ENCODE measurements at regions not wholly inside any gene's neighbourhood (a gene's known extent, or its start where the extent isn't known, plus 50 kb on each side); places are given as distances from the start of the nearest gene placed in this dataset.

GRCh38 chr6:141426400-141426980, 706.2 kb upstream of the GJE1 start:
- H3K27me3 Mint-ChIP-seq (ENCODE audit: low read depth): no peaks in the 10 kb centered on the region
- no peak overlapping the region for H3K4me3 Mint-ChIP-seq
- ChIA-PET POLR2A (no interaction called here), CTCF (no interaction called here)
- no peaks in the 10 kb centered on the region for H3K4me1 Mint-ChIP-seq (ENCODE audit: low read depth)
- no peak overlapping the region for H3K27ac Mint-ChIP-seq
- peaks cover 19% of the 10 kb centered on the region for H3K9me3 Mint-ChIP-seq (ENCODE audit: insufficient read depth)
- ATAC-seq (no peak), DNase-seq (no peak)
- no peaks in the 10 kb centered on the region for H3K36me3 Mint-ChIP-seq (ENCODE audit: low read depth)

- ChIA-PET POLR2A (no interaction called here), CTCF (no interaction called here)
- H3K4me1 Mint-ChIP-seq (ENCODE audit: low read depth): no peaks in the 10 kb centered on the region
- no peak overlapping the region for H3K27ac Mint-ChIP-seq
- H3K27me3 Mint-ChIP-seq (ENCODE audit: low read depth): no peaks in the 10 kb centered on the region
- no peaks in the 10 kb centered on the region for H3K36me3 Mint-ChIP-seq (ENCODE audit: low read depth)
- no peak for ATAC-seq
- no peak overlapping the region for H3K4me3 Mint-ChIP-seq
- DNase-seq: no peak
- peaks cover 13% of the 10 kb centered on the region for H3K9me3 Mint-ChIP-seq (ENCODE audit: insufficient read depth)
Measured at GRCh38 chr6:141421378-141421777, 711.3 kb upstream of the GJE1 start.

DNA sequence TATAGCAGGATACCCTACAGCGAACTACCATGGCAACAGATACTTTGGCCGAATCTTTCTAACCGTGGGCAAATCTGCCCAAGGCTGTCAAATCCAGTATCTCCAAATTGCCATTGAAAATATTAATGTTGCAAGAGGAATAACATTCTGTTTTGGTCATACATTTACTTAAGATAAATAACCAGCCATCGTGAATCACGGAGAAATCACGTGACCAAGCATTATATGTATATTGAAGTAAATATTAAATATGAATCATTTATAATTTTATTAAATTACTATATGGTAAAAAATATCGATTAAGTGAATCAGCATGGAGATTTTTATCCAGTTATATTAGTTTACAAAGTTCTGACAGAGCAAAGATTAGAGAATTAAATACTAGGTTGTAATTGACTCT, 714.6 kb upstream of the GJE1 start:
- H3K27me3 Mint-ChIP-seq (ENCODE audit: low read depth): no peaks in the 10 kb centered on the region
- no peak for DNase-seq
- CTCF ChIA-PET: no interaction called here
- no peak overlapping the region for H3K27ac Mint-ChIP-seq
- ATAC-seq: no peak
- no peak overlapping the region for H3K4me3 Mint-ChIP-seq
- H3K36me3 Mint-ChIP-seq (ENCODE audit: low read depth): no peaks in the 10 kb centered on the region
- H3K4me1 Mint-ChIP-seq (ENCODE audit: low read depth): no peaks in the 10 kb centered on the region
- POLR2A ChIA-PET: no interaction called here
- no peaks in the 10 kb centered on the region for H3K9me3 Mint-ChIP-seq (ENCODE audit: insufficient read depth)

DNA sequence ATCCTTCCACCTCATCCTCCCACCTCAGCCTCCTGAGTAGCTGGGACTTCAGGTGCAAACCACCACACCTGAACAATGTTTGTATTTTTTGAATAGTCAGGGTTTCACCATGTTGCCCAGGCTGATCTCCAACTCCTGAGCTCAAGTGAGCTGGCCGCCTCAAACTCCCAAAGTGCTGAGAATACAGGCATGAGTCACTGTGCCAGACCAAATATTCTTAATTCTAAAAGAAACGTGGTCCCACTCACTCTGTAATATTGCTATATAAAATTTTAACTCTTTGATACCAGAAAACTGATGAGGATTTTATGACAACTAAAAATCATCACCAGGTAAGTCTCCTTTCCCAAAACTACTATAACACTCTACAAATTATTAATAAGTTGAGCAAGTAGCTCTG, 716.8 kb upstream of the GJE1 start:
- CTCF ChIA-PET: no interaction called here
- Mint-ChIP-seq H3K27ac (no peak overlapping the region), H3K9me3 (ENCODE audit: insufficient read depth) (no peaks in the 10 kb centered on the region), H3K4me1 (ENCODE audit: low read depth) (no peaks in the 10 kb centered on the region), H3K27me3 (ENCODE audit: low read depth) (no peaks in the 10 kb centered on the region), H3K4me3 (no peak overlapping the region), H3K36me3 (ENCODE audit: low read depth) (no peaks in the 10 kb centered on the region)
- ATAC-seq: no peak
- POLR2A ChIA-PET: no interaction called here
- no peak for DNase-seq

DNA sequence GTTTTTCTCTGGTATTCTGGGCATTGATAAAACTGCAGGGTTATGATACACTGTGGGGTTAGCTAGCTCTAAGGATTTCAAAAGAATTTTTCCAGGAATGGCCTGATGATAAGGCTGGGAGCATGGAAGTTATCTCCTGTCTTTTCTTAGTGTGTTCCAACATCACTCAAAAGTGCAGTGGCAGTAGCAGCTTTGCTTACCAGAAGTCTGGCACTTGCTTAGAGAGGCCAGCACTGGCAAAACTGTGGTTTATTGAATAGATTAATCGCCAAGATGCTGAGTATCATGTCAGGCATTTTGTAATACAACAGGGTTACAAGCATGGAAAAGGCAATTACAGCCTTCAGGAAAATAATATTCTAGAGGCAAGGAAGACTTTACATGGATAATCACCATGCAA, 719.5 kb upstream of the GJE1 start:
- no peak overlapping the region for H3K27ac Mint-ChIP-seq
- ATAC-seq (no peak), DNase-seq (no peak)
- H3K36me3 Mint-ChIP-seq (ENCODE audit: low read depth): no peaks in the 10 kb centered on the region
- no peak overlapping the region for H3K4me3 Mint-ChIP-seq
- CTCF ChIA-PET: no interaction called here
- peaks cover 13% of the 10 kb centered on the region for H3K9me3 Mint-ChIP-seq (ENCODE audit: insufficient read depth)
- POLR2A ChIA-PET: no interaction called here
- no peaks in the 10 kb centered on the region for H3K27me3 Mint-ChIP-seq (ENCODE audit: low read depth)
- H3K4me1 Mint-ChIP-seq (ENCODE audit: low read depth): no peaks in the 10 kb centered on the region

GRCh38 chr6:141406761-141407160, 726.0 kb upstream of the GJE1 start:
- H3K36me3 Mint-ChIP-seq (ENCODE audit: low read depth): peaks cover 2% of the 10 kb centered on the region
- POLR2A ChIA-PET: no interaction called here
- ATAC-seq: no peak
- no peak for DNase-seq
- H3K4me3 Mint-ChIP-seq: no peak overlapping the region
- CTCF ChIA-PET: no interaction called here
- no peak overlapping the region for H3K27ac Mint-ChIP-seq
- peaks cover 18% of the 10 kb centered on the region for H3K4me1 Mint-ChIP-seq (ENCODE audit: low read depth)
- H3K9me3 Mint-ChIP-seq (ENCODE audit: insufficient read depth): peaks cover 13% of the 10 kb centered on the region
- H3K27me3 Mint-ChIP-seq (ENCODE audit: low read depth): no peaks in the 10 kb centered on the region

- ATAC-seq (no peak), DNase-seq (no peak)
- H3K4me3 Mint-ChIP-seq: no peak overlapping the region
- CTCF ChIA-PET: no interaction called here
- H3K4me1 Mint-ChIP-seq (ENCODE audit: low read depth): peaks cover 18% of the 10 kb centered on the region
- peaks cover 5% of the 10 kb centered on the region for H3K9me3 Mint-ChIP-seq (ENCODE audit: insufficient read depth)
- POLR2A ChIA-PET: no interaction called here
- no peaks in the 10 kb centered on the region for H3K27me3 Mint-ChIP-seq (ENCODE audit: low read depth)
- peaks cover 2% of the 10 kb centered on the region for H3K36me3 Mint-ChIP-seq (ENCODE audit: low read depth)
- H3K27ac Mint-ChIP-seq: no peak overlapping the region
Measured at GRCh38 chr6:141403827-141404226, 728.9 kb upstream of the GJE1 start.

DNA sequence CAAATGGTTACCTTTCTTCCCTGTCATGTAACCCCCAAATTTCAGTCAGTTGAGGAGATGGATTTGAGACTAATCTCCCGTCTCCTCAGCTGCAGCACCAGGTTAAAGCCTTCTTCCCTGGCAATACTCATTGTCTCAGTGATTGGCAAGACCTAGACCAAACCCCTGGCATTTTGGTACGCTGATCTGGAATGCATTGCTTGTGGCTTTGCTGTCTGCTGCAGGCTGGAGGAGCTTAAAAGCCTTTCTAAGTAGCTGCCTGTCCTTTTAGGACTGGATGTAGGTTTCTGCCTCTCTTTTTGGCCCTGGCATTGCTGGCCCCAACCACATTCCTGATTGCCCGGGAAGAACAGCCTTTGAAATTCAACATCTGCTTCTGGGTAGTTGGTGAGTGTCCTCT, 729.6 kb upstream of the GJE1 start:
- H3K9me3 Mint-ChIP-seq (ENCODE audit: insufficient read depth): no peaks in the 10 kb centered on the region
- peaks cover 2% of the 10 kb centered on the region for H3K36me3 Mint-ChIP-seq (ENCODE audit: low read depth)
- H3K27me3 Mint-ChIP-seq (ENCODE audit: low read depth): no peaks in the 10 kb centered on the region
- ATAC-seq (peak; percentile 8), DNase-seq (no peak)
- ChIA-PET CTCF (no interaction called here), POLR2A (no interaction called here)
- no peak overlapping the region for H3K4me3 Mint-ChIP-seq
- no peak overlapping the region for H3K27ac Mint-ChIP-seq
- H3K4me1 Mint-ChIP-seq (ENCODE audit: low read depth): peaks cover 18% of the 10 kb centered on the region

DNA sequence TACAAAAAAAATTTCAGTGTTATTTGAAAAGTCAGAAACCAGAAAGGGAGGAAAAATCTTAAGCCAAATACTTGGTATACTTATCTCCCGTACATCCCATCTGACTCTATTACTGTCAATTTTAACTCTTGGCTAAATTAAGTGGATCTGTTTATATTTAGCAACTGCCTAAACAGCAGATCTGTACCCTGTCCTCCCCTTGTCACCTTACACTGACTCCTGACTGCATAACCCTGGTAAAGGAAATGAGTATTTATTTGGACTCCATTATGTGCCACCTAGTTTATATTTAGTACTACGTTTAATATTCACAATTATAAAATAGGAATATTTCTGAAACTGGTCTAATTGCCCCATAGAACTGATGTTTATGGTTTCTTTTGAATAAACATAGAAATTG, 730.2 kb upstream of the GJE1 start:
- H3K4me3 Mint-ChIP-seq: no peak overlapping the region

GRCh38 chr6:141401851-141402250, 730.9 kb upstream of the GJE1 start:
- no peaks in the 10 kb centered on the region for H3K36me3 Mint-ChIP-seq (ENCODE audit: low read depth)
- no peaks in the 10 kb centered on the region for H3K9me3 Mint-ChIP-seq (ENCODE audit: insufficient read depth)
- no peak overlapping the region for H3K4me3 Mint-ChIP-seq
- POLR2A ChIA-PET: no interaction called here
- CTCF ChIA-PET: no interaction called here
- H3K4me1 Mint-ChIP-seq (ENCODE audit: low read depth): peaks cover 18% of the 10 kb centered on the region
- no peak for DNase-seq
- H3K27me3 Mint-ChIP-seq (ENCODE audit: low read depth): no peaks in the 10 kb centered on the region
- ATAC-seq: no peak
- no peak overlapping the region for H3K27ac Mint-ChIP-seq

More for the DNA sequence above, 730.2 kb upstream of the GJE1 start:
- DNase-seq (no peak), ATAC-seq (no peak)
- H3K4me1 Mint-ChIP-seq (ENCODE audit: low read depth): peaks cover 18% of the 10 kb centered on the region
- H3K27me3 Mint-ChIP-seq (ENCODE audit: low read depth): no peaks in the 10 kb centered on the region
- no peaks in the 10 kb centered on the region for H3K36me3 Mint-ChIP-seq (ENCODE audit: low read depth)
- no peak overlapping the region for H3K27ac Mint-ChIP-seq
- CTCF ChIA-PET: no interaction called here
- H3K9me3 Mint-ChIP-seq (ENCODE audit: insufficient read depth): no peaks in the 10 kb centered on the region
- POLR2A ChIA-PET: no interaction called here

DNA sequence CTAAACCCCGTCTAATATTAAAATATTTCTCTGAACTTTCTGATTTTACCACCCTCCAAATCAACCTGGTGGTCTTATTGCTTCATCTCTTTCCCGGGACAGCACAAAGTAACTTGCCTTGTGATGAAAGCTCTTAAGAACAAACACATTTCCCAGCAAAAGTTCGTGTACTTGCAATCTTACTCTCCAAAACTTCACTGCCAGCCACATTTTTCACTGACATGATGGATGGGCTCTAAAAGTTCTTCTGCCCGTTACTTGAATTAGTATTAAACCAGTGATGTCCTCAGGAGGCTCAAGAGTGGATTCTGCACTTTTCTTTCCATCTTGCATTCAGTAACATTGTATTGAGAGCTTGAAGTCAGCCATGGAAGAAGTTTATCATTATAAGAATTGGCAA, 731.6 kb upstream of the GJE1 start:
- no peaks in the 10 kb centered on the region for H3K36me3 Mint-ChIP-seq (ENCODE audit: low read depth)
- DNase-seq (no peak), ATAC-seq (no peak)
- no peaks in the 10 kb centered on the region for H3K9me3 Mint-ChIP-seq (ENCODE audit: insufficient read depth)
- ChIA-PET POLR2A (no interaction called here), CTCF (no interaction called here)
- H3K27ac Mint-ChIP-seq: no peak overlapping the region
- peaks cover 18% of the 10 kb centered on the region for H3K4me1 Mint-ChIP-seq (ENCODE audit: low read depth)
- no peaks in the 10 kb centered on the region for H3K27me3 Mint-ChIP-seq (ENCODE audit: low read depth)
- H3K4me3 Mint-ChIP-seq: no peak overlapping the region

GRCh38 chr6:141398949-141399348, 733.8 kb upstream of the GJE1 start:
- H3K27ac Mint-ChIP-seq: no peak overlapping the region
- H3K27me3 Mint-ChIP-seq (ENCODE audit: low read depth): no peaks in the 10 kb centered on the region
- DNase-seq (no peak), ATAC-seq (no peak)
- no peak overlapping the region for H3K4me3 Mint-ChIP-seq
- no peaks in the 10 kb centered on the region for H3K9me3 Mint-ChIP-seq (ENCODE audit: insufficient read depth)
- H3K4me1 Mint-ChIP-seq (ENCODE audit: low read depth): peaks cover 18% of the 10 kb centered on the region
- H3K36me3 Mint-ChIP-seq (ENCODE audit: low read depth): no peaks in the 10 kb centered on the region
- ChIA-PET CTCF (no interaction called here), POLR2A (no interaction called here)

DNA sequence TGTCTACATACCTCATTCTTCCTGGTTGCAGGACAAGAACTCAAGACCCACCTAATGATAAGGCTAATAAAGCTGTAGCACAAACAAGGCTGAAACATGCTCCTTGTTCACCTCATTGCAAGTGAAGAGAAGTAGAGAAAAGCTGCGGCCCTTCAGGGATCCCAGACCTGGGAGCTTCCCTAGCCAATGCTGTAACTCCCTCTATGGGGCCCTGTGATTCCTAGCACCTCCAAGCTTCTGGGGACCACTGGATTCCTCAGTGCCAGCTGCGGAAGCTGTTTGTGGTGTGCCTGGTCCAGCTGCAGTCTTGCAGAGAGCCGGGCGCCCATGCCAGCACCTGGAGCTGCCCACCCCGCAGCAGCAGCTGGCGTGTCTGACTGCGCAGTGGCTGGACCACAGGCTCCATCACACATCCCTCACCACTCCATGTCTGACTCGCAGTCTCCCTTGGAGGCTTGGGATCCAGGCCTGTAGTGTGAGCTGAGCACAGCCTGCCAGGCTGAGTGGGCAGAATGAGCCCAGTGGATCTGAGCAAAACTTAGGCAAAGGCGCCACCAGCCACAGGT, 737.2 kb upstream of the GJE1 start:
- Mint-ChIP-seq H3K9me3 (ENCODE audit: insufficient read depth) (no peaks in the 10 kb centered on the region), H3K27me3 (ENCODE audit: low read depth) (no peaks in the 10 kb centered on the region), H3K27ac (no peak overlapping the region), H3K4me3 (no peak overlapping the region), H3K36me3 (ENCODE audit: low read depth) (no peaks in the 10 kb centered on the region), H3K4me1 (ENCODE audit: low read depth) (no peaks in the 10 kb centered on the region)
- CTCF ChIA-PET: no interaction called here
- ATAC-seq: no peak
- POLR2A ChIA-PET: no interaction called here
- no peak for DNase-seq

Data from activated CD8-positive, alpha-beta T cell treated with anti-CD3 and anti-CD28 coated beads, Interleukin-2, amount 10 ng/mL, durations not matched to agents 7 days and 5 days (primary cell).